ENCODE measurements at regions not wholly inside any gene's neighbourhood (a gene's known extent, or its start where the extent isn't known, plus 50 kb on each side); places are given as distances from the start of the nearest gene placed in this dataset.

GRCh38 chr5:73264631-73265030 lies 91.6 kb downstream of the TMEM174 start (continued):
- TF ChIP-seq CHD2 (IDR thresholded peaks at IDR 0.05; ENCODE audit: low read length, partially characterized antibody) (no peak), HOXB5 (CRISPR knock-in tag; IDR thresholded peaks at IDR 0.05) (no peak)

GRCh38 chr5:73263001-73263710 lies 90.2 kb downstream of the TMEM174 start:
- TF ChIP-seq BHLHE40 (IDR thresholded peaks at IDR 0.05; ENCODE audit: low read depth, low read length) = no peak
- Histone ChIP-seq H3K9me3 (no peaks in the 10 kb centered on the region), H3K4me2 (no peak overlapping the region), H3K4me1 (no peaks in the 10 kb centered on the region), H3K27ac (no peak overlapping the region), H3K4me3 (no peak overlapping the region)
- DNase-seq (ENCODE audit: low read depth in 1 of 2, low spot score in 1 of 2) = no peak
- FAIRE-seq = no peak
- ChIA-PET CTCF (interaction anchor here (0.7 to 1.4 kb wide), 4 partner anchors 11 to 47 kb away, joined by 3 read pairs; no protein-coding TSS in a partner anchor), POLR2A (no interaction called here)
- no peak for ATAC-seq

GRCh38 chr5:73256862-73257261 lies 83.9 kb downstream of the TMEM174 start:
- ChIA-PET POLR2A (no interaction called here), CTCF (interaction anchor here (1.5 kb wide), 1 partner anchor 28 kb away, joined by 3 read pairs; no protein-coding TSS in a partner anchor)
- FAIRE-seq = no peak
- no peak for DNase-seq (ENCODE audit: low read depth in 1 of 2, low spot score in 1 of 2)
- Histone ChIP-seq H3K27ac (no peak overlapping the region), H3K9me3 (0 out of 3 replicates have a peak, but pooled peaks cover 4% of the 10 kb centered on the region), H3K4me3 (no peak overlapping the region), H3K4me2 (no peak overlapping the region), H3K4me1 (no peaks in the 10 kb centered on the region)
- no peak for ATAC-seq
- TF ChIP-seq ZNF302 (CRISPR knock-in tag; IDR thresholded peaks at IDR 0.05) = no peak
- no peak for TF ChIP-seq POLR2AphosphoS2 (conservative IDR thresholded peaks at IDR 0.05; ENCODE audit: low read length)
- no peak for TF ChIP-seq JUNB (IDR thresholded peaks at IDR 0.05)
- no peak for TF ChIP-seq ZFP36 (IDR thresholded peaks at IDR 0.05; ENCODE audit: borderline replicate concordance, partially characterized antibody)
- WGBS (ENCODE audit: missing lambda C conversion rate) = 57% methylated on average over 1 of the region's 1 CpG

GRCh38 chr5:73256462-73256861 lies 83.5 kb downstream of the TMEM174 start:
- CTCF ChIA-PET = interaction anchor here (1.5 kb wide), 1 partner anchor 27 kb away, joined by 3 read pairs; no protein-coding TSS in a partner anchor
- H3K9me3 ChIP-seq = 0 out of 3 replicates have a peak, but pooled peaks cover 4% of the 10 kb centered on the region
- H3K4me1 ChIP-seq = no peaks in the 10 kb centered on the region
- no peak overlapping the region for H3K4me2 ChIP-seq
- no peak for FAIRE-seq
- POLR2A ChIA-PET = no interaction called here
- DNase-seq (ENCODE audit: low read depth in 1 of 2, low spot score in 1 of 2) = no peak
- no peak overlapping the region for H3K4me3 ChIP-seq
- TF ChIP-seq CHD4 (IDR thresholded peaks at IDR 0.05; ENCODE audit: borderline replicate concordance) (no peak), ZSCAN20 (CRISPR knock-in tag; IDR thresholded peaks at IDR 0.05) (no peak), KDM1A (IDR thresholded peaks at IDR 0.05; ENCODE audit: low read depth) (no peak), RFX5 (IDR thresholded peaks at IDR 0.05) (no peak), MAFK (IDR thresholded peaks at IDR 0.05; ENCODE audit: partially characterized antibody) (no peak), CHD2 (IDR thresholded peaks at IDR 0.05; ENCODE audit: low read length, partially characterized antibody) (no peak), EHF (CRISPR knock-in tag; IDR thresholded peaks at IDR 0.05) (no peak), POLR2AphosphoS2 (conservative IDR thresholded peaks at IDR 0.05; ENCODE audit: low read length) (no peak), RAD21 (conservative IDR thresholded peaks at IDR 0.05 in 1 of 2, IDR thresholded peaks at IDR 0.05 in 1 of 2) (no peak)
- TF ChIP-seq, protein P1, sequence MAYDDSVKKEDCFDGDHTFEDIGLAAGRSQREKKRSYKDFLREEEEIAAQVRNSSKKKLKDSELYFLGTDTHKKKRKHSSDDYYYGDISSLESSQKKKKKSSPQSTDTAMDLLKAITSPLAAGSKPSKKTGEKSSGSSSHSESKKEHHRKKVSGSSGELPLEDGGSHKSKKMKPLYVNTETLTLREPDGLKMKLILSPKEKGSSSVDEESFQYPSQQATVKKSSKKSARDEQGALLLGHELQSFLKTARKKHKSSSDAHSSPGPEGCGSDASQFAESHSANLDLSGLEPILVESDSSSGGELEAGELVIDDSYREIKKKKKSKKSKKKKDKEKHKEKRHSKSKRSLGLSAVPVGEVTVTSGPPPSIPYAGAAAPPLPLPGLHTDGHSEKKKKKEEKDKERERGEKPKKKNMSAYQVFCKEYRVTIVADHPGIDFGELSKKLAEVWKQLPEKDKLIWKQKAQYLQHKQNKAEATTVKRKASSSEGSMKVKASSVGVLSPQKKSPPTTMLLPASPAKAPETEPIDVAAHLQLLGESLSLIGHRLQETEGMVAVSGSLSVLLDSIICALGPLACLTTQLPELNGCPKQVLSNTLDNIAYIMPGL (CRISPR knock-in tag; IDR thresholded peaks at IDR 0.05; ENCODE audit: borderline replicate concordance) = no peak
- 33% methylated on average over 2 of the region's 2 CpGs for WGBS (ENCODE audit: missing lambda C conversion rate)
- no peak overlapping the region for H3K27ac ChIP-seq
- no peak for ATAC-seq

GRCh38 chr5:73256012-73256411 lies 83.0 kb downstream of the TMEM174 start:
- ChIA-PET CTCF (interaction anchor here (0.8 to 1.5 kb wide), 2 partner anchors 14 to 27 kb away, joined by 3 read pairs; no protein-coding TSS in a partner anchor), POLR2A (no interaction called here)
- DNase-seq (ENCODE audit: low read depth in 1 of 2, low spot score in 1 of 2) (no peak), ATAC-seq (no peak), FAIRE-seq (no peak)
- 68% methylated on average over 6 of the region's 6 CpGs for WGBS (ENCODE audit: missing lambda C conversion rate)
- no peaks in the 10 kb centered on the region for H3K4me1 ChIP-seq
- no peak overlapping the region for H3K4me3 ChIP-seq
- no peak overlapping the region for H3K4me2 ChIP-seq
- H3K9me3 ChIP-seq = 0 out of 3 replicates have a peak, but pooled peaks cover 4% of the 10 kb centered on the region
- TF ChIP-seq, protein P2, sequence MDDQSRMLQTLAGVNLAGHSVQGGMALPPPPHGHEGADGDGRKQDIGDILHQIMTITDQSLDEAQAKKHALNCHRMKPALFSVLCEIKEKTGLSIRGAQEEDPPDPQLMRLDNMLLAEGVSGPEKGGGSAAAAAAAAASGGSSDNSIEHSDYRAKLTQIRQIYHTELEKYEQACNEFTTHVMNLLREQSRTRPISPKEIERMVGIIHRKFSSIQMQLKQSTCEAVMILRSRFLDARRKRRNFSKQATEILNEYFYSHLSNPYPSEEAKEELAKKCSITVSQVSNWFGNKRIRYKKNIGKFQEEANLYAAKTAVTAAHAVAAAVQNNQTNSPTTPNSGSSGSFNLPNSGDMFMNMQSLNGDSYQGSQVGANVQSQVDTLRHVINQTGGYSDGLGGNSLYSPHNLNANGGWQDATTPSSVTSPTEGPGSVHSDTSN (IDR thresholded peaks at IDR 0.05) = no peak
- TF ChIP-seq GATA3 (IDR thresholded peaks at IDR 0.05; ENCODE audit: borderline replicate concordance) (no peak), CHD2 (IDR thresholded peaks at IDR 0.05; ENCODE audit: low read length, partially characterized antibody) (no peak), JUNB (IDR thresholded peaks at IDR 0.05) (no peak), MYC (IDR thresholded peaks at IDR 0.05; ENCODE audit: borderline replicate concordance, low read length) (no peak), RFX5 (IDR thresholded peaks at IDR 0.05) (no peak), RCOR1 (IDR thresholded peaks at IDR 0.05; ENCODE audit: low read depth, low read length) (no peak), KDM5A (IDR thresholded peaks at IDR 0.05) (no peak), KDM1A (IDR thresholded peaks at IDR 0.05; ENCODE audit: low read depth) (no peak), EHF (CRISPR knock-in tag; IDR thresholded peaks at IDR 0.05) (no peak)
- TF ChIP-seq, protein P3, sequence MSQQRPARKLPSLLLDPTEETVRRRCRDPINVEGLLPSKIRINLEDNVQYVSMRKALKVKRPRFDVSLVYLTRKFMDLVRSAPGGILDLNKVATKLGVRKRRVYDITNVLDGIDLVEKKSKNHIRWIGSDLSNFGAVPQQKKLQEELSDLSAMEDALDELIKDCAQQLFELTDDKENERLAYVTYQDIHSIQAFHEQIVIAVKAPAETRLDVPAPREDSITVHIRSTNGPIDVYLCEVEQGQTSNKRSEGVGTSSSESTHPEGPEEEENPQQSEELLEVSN (IDR thresholded peaks at IDR 0.05; ENCODE audit: borderline replicate concordance, low read depth) = no peak
- TF ChIP-seq, protein P1 (CRISPR knock-in tag; IDR thresholded peaks at IDR 0.05; ENCODE audit: borderline replicate concordance) = no peak
- no peak overlapping the region for H3K27ac ChIP-seq

All from A549 (cell line).